ENCODE measurements at regions not wholly inside any gene's neighbourhood (a gene's known extent, or its start where the extent isn't known, plus 50 kb on each side); places are given as distances from the start of the nearest gene placed in this dataset.

DNA sequence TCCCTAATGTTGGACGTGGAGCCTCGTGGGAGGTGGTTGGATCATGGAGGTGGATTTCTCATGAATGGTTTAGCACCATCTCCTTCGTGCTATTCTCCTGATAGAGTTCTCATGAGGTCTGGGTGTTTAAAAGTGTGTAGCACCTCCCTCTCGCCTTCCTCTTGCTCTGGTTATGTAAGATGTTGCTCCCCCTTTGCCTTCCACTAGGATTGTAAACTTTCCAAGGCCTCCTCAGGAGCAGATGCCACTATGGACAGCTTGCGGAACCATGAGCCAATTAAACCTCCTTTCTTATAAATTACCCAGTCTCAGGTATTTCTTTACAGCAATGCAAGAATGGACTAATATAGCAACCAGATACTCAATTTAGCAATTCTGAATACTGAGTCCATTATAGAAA is 82.4 kb upstream of the PELI1 start:
- TF ChIP-seq, protein P1, sequence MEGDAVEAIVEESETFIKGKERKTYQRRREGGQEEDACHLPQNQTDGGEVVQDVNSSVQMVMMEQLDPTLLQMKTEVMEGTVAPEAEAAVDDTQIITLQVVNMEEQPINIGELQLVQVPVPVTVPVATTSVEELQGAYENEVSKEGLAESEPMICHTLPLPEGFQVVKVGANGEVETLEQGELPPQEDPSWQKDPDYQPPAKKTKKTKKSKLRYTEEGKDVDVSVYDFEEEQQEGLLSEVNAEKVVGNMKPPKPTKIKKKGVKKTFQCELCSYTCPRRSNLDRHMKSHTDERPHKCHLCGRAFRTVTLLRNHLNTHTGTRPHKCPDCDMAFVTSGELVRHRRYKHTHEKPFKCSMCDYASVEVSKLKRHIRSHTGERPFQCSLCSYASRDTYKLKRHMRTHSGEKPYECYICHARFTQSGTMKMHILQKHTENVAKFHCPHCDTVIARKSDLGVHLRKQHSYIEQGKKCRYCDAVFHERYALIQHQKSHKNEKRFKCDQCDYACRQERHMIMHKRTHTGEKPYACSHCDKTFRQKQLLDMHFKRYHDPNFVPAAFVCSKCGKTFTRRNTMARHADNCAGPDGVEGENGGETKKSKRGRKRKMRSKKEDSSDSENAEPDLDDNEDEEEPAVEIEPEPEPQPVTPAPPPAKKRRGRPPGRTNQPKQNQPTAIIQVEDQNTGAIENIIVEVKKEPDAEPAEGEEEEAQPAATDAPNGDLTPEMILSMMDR (IDR thresholded peaks at IDR 0.05): no peak
- no peak for TF ChIP-seq POLR2A (IDR thresholded peaks at IDR 0.05)
